T-helper 2 cell treated with Interferon-gamma antibody and Interleukin-4, amounts not matched to agents 5 μg/mL and 100 μg/mL, for 36 hours (primary cell): ENCODE measurements at regions not wholly inside any gene's neighbourhood (a gene's known extent, or its start where the extent isn't known, plus 50 kb on each side); places are given as distances from the start of the nearest gene placed in this dataset.

Source experiments
- DNase-seq: peaks from one replicate; pipeline ENCODE4 v3.0.0; 2021; ENCODE audit warnings: low spot score
- H3K27ac Mint-ChIP-seq: one replicate; pipeline ENCODE4 v1.8.0; 2021; ENCODE audit warnings: mild to moderate bottlenecking, mixed read lengths
- H3K27me3 Mint-ChIP-seq: one replicate; pipeline ENCODE4 v1.8.0; 2021; ENCODE audit warnings: low read depth, mixed read lengths
- H3K36me3 Mint-ChIP-seq: one replicate; pipeline ENCODE4 v1.8.0; 2021; ENCODE audit warnings: low read depth, mixed read lengths
- H3K4me1 Mint-ChIP-seq: one replicate; pipeline ENCODE4 v1.8.0; 2021; ENCODE audit warnings: low read depth, mixed read lengths
- H3K4me3 Mint-ChIP-seq: one replicate; pipeline ENCODE4 v1.8.0; 2022; ENCODE audit warnings: mild to moderate bottlenecking, moderate library complexity, mixed read lengths
- H3K9me3 Mint-ChIP-seq: one replicate; pipeline ENCODE4 v1.8.0; 2021; ENCODE audit warnings: mixed read lengths

- no peak overlapping the region for H3K27ac Mint-ChIP-seq
- H3K4me1 Mint-ChIP-seq = no peaks in the 10 kb centered on the region
- peaks cover 42% of the 10 kb centered on the region for H3K9me3 Mint-ChIP-seq
- no peak for DNase-seq
- no peaks in the 10 kb centered on the region for H3K27me3 Mint-ChIP-seq
- H3K36me3 Mint-ChIP-seq = no peaks in the 10 kb centered on the region
- no peak overlapping the region for H3K4me3 Mint-ChIP-seq
These were observed 685.2 kb downstream of the TBL1XR1 start for GRCh38 chr3:176512037-176512436.

- peaks cover 36% of the 10 kb centered on the region for H3K9me3 Mint-ChIP-seq
- no peaks in the 10 kb centered on the region for H3K4me1 Mint-ChIP-seq
These were observed 687.2 kb downstream of the TBL1XR1 start for GRCh38 chr3:176510097-176510496.

DNA sequence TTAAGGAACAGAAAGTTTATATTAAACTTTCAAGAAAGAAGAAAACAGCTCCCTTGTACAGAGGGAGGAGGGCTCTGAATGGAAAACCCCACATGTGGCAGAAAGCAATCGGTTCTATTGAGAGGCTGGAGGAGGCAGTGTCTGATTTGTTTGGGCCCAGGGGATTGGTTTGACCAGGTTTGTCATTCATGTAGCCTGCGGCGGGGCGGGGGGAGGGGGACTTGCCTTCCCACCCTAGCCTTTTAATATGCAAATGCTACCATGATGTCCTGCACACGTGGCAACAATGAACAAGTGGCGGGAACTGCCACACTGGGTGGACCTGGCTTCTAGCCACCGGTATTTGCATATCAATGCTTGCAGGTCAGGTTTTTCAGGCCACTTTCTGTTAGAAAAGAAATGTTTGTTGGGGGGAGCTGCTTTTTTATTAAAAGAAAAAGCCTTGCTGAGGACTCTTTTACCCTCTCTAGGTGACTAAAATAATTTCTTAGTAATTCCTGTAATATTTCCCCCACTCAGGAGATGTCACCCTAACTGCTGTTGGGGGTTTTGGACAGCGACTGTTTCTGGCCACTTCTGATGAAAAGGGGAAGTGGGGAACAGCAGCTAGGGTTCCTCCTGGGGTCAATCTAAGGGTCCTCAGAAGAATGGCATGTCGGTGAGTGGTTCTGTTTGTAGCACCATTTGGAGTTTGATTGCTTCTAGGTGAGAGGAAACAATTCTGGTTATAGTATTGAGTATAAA, 691.2 kb downstream of the TBL1XR1 start:
- Mint-ChIP-seq H3K4me3 (no peak overlapping the region), H3K27me3 (no peaks in the 10 kb centered on the region), H3K36me3 (no peaks in the 10 kb centered on the region), H3K27ac (no peak overlapping the region), H3K9me3 (peaks cover 8% of the 10 kb centered on the region), H3K4me1 (no peaks in the 10 kb centered on the region)
- no peak for DNase-seq

More at GRCh38 chr3:176510097-176510496, 687.2 kb downstream of the TBL1XR1 start:
- Mint-ChIP-seq H3K4me3 (no peak overlapping the region), H3K27ac (no peak overlapping the region), H3K27me3 (no peaks in the 10 kb centered on the region), H3K36me3 (no peaks in the 10 kb centered on the region)
- DNase-seq = no peak

DNA sequence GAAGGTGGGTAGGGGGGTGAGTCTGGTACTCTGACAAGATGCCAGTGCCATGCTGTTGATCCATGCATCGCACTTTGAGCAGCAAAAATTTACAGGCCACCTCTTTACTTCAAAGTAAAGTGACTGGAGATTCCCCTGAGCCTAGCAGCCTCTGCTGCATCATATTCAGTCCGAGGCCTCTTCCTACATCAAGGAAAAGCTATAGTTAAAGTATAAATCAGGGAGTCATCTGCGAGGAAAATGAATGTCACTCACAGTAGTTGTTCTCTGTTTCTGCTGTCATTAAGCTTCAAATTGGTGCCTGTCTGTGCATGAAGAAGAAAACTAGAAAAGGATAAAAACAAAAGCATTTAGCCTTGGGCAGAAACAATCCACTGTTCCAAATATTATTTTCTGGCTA, 706.2 kb downstream of the TBL1XR1 start:
- Mint-ChIP-seq H3K27ac (no peak overlapping the region), H3K4me1 (no peaks in the 10 kb centered on the region), H3K27me3 (no peaks in the 10 kb centered on the region), H3K9me3 (peaks cover 4% of the 10 kb centered on the region), H3K4me3 (no peak overlapping the region), H3K36me3 (no peaks in the 10 kb centered on the region)
- no peak for DNase-seq

- H3K36me3 Mint-ChIP-seq = no peaks in the 10 kb centered on the region
- no peak overlapping the region for H3K27ac Mint-ChIP-seq
- no peaks in the 10 kb centered on the region for H3K4me1 Mint-ChIP-seq
- no peaks in the 10 kb centered on the region for H3K27me3 Mint-ChIP-seq
- H3K4me3 Mint-ChIP-seq = no peak overlapping the region
- no peak for DNase-seq
- peaks cover 4% of the 10 kb centered on the region for H3K9me3 Mint-ChIP-seq
These were observed 706.9 kb downstream of the TBL1XR1 start for GRCh38 chr3:176490357-176490756.

- Mint-ChIP-seq H3K27me3 (no peaks in the 10 kb centered on the region), H3K36me3 (no peaks in the 10 kb centered on the region), H3K4me1 (no peaks in the 10 kb centered on the region), H3K9me3 (peaks cover 4% of the 10 kb centered on the region), H3K27ac (no peak overlapping the region), H3K4me3 (no peak overlapping the region)
- no peak for DNase-seq
These were observed 718.0 kb downstream of the TBL1XR1 start for GRCh38 chr3:176479248-176479647.

- H3K9me3 Mint-ChIP-seq = no peaks in the 10 kb centered on the region
- no peak for DNase-seq
- H3K27me3 Mint-ChIP-seq = no peaks in the 10 kb centered on the region
- H3K4me1 Mint-ChIP-seq = no peaks in the 10 kb centered on the region
- H3K36me3 Mint-ChIP-seq = no peaks in the 10 kb centered on the region
- H3K4me3 Mint-ChIP-seq = no peak overlapping the region
- no peak overlapping the region for H3K27ac Mint-ChIP-seq
These were observed 727.5 kb downstream of the TBL1XR1 start for GRCh38 chr3:176469694-176470205.

DNA sequence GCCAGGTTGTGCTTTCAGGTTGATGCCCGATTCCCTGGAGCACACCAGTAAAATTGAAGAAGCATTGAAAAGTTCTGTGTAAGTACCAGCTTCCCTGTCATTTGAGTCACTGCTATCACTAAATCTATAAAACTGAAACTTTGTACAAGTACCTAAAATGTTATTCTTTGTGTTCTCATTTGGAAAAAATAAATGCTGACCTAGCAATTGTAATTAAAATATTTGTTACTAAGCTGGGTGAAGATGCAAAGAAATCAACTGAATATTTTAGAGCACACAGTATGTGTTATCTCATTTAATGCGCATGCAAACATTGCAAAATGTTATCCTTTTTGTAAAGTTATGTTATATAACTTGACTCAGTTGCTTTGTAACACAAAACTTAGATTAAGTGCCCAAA, 733.7 kb downstream of the TBL1XR1 start:
- no peaks in the 10 kb centered on the region for H3K4me1 Mint-ChIP-seq
- no peaks in the 10 kb centered on the region for H3K36me3 Mint-ChIP-seq
- no peak for DNase-seq
- peaks cover 3% of the 10 kb centered on the region for H3K9me3 Mint-ChIP-seq
- no peaks in the 10 kb centered on the region for H3K27me3 Mint-ChIP-seq
- no peak overlapping the region for H3K27ac Mint-ChIP-seq
- no peak overlapping the region for H3K4me3 Mint-ChIP-seq

- no peak for DNase-seq
- H3K4me1 Mint-ChIP-seq = no peaks in the 10 kb centered on the region
- no peak overlapping the region for H3K27ac Mint-ChIP-seq
- H3K9me3 Mint-ChIP-seq = peaks cover 11% of the 10 kb centered on the region
- no peaks in the 10 kb centered on the region for H3K27me3 Mint-ChIP-seq
- no peaks in the 10 kb centered on the region for H3K36me3 Mint-ChIP-seq
- no peak overlapping the region for H3K4me3 Mint-ChIP-seq
These were observed 749.9 kb downstream of the TBL1XR1 start for GRCh38 chr3:176447369-176447768.

- Mint-ChIP-seq H3K36me3 (no peaks in the 10 kb centered on the region), H3K27ac (no peak overlapping the region), H3K4me3 (no peak overlapping the region), H3K27me3 (no peaks in the 10 kb centered on the region), H3K9me3 (peaks cover 11% of the 10 kb centered on the region), H3K4me1 (no peaks in the 10 kb centered on the region)
- no peak for DNase-seq
These were observed 755.0 kb downstream of the TBL1XR1 start for GRCh38 chr3:176442326-176442725.

GRCh38 chr3:176439729-176440128, 757.6 kb downstream of the TBL1XR1 start:
- Mint-ChIP-seq H3K4me3 (no peak overlapping the region), H3K9me3 (peaks cover 11% of the 10 kb centered on the region), H3K36me3 (no peaks in the 10 kb centered on the region), H3K4me1 (no peaks in the 10 kb centered on the region), H3K27ac (no peak overlapping the region), H3K27me3 (no peaks in the 10 kb centered on the region)
- DNase-seq = no peak

GRCh38 chr3:176431991-176432390, 765.3 kb downstream of the TBL1XR1 start:
- DNase-seq = no peak
- Mint-ChIP-seq H3K36me3 (no peaks in the 10 kb centered on the region), H3K9me3 (no peaks in the 10 kb centered on the region), H3K4me1 (no peaks in the 10 kb centered on the region), H3K27ac (no peak overlapping the region), H3K27me3 (no peaks in the 10 kb centered on the region), H3K4me3 (no peak overlapping the region)

- no peaks in the 10 kb centered on the region for H3K4me1 Mint-ChIP-seq
- H3K27me3 Mint-ChIP-seq = no peaks in the 10 kb centered on the region
- H3K36me3 Mint-ChIP-seq = no peaks in the 10 kb centered on the region
- H3K27ac Mint-ChIP-seq = no peak overlapping the region
- DNase-seq = no peak
- no peaks in the 10 kb centered on the region for H3K9me3 Mint-ChIP-seq
- no peak overlapping the region for H3K4me3 Mint-ChIP-seq
These were observed 766.3 kb downstream of the TBL1XR1 start for GRCh38 chr3:176431038-176431418.

DNA sequence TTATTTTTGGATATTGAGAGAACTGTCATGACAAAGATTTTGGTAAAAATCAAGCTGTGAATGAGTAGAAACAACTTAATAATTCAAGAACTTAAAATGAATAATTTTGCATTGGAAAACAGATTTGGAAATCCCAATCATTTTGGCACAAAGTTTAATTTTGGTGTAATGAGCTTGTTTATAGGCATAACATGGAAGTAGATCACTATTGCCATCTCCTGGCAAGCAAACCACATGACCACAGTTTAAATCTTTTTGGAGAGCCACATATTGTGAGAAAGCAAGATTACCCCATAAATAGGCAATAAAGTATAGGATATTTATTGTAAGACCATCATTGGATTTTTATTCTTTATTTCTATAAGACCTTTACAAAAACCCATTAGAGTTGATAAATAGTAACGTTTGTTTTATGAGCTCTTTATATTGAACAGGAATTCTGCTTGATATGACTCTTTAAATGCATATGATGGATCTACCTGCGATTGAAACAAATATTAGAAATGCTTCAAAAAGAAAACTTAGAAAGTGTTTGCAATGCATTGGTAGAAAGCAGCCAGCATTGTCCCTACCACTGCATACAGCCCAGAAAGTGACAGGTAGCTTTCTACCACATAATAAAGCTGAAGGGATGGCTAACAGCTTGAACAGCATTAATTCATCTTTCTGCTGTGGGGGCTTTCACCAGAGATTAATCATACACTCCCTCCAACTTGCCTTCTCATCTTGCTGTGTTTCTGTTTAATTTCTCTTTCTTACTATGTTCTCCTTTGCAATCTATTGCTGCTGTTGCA, 766.8 kb downstream of the TBL1XR1 start:
- H3K4me1 Mint-ChIP-seq = no peaks in the 10 kb centered on the region
- DNase-seq = no peak
- no peaks in the 10 kb centered on the region for H3K27me3 Mint-ChIP-seq
- H3K9me3 Mint-ChIP-seq = no peaks in the 10 kb centered on the region
- H3K36me3 Mint-ChIP-seq = no peaks in the 10 kb centered on the region
- no peak overlapping the region for H3K27ac Mint-ChIP-seq
- H3K4me3 Mint-ChIP-seq = no peak overlapping the region
